GM21619 (cell line): ENCODE measurements at regions not wholly inside any gene's neighbourhood (a gene's known extent, or its start where the extent isn't known, plus 50 kb on each side); places are given as distances from the start of the nearest gene placed in this dataset.

Experiments used
- ATAC-seq: cut with Tn5 transposase; IDR thresholded peaks from one replicate; pipeline ENCODE4 v1.9.1; 2021; ENCODE audit not compliant: unreplicated experiment

GRCh38 chr2:236862961-236863728 is 222.5 kb upstream of the COPS8 start:
- peak; percentile 94 for ATAC-seq

GRCh38 chr2:236863729-236864126 is 222.0 kb upstream of the COPS8 start:
- no peak for ATAC-seq

DNA sequence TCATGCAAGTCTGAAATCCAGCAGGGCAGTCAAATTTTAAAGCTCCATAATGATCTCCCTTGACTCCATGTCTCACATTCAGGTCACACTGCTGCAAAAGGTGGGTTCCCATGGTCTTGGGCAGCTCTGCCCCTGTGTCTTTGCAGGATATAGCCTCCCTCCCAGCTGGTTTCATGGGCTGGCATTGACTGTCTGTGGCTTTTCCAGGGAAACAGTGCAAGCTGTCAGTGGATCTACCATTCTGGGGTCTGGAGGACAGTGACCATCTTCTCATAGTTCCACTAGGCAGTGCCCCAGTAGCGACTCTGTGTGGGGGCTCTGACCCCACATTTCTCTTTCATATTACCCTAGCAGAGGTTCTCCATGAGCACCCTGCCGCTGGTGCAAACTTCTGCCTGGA is 220.6 kb upstream of the COPS8 start:
- ATAC-seq, result no peak

DNA sequence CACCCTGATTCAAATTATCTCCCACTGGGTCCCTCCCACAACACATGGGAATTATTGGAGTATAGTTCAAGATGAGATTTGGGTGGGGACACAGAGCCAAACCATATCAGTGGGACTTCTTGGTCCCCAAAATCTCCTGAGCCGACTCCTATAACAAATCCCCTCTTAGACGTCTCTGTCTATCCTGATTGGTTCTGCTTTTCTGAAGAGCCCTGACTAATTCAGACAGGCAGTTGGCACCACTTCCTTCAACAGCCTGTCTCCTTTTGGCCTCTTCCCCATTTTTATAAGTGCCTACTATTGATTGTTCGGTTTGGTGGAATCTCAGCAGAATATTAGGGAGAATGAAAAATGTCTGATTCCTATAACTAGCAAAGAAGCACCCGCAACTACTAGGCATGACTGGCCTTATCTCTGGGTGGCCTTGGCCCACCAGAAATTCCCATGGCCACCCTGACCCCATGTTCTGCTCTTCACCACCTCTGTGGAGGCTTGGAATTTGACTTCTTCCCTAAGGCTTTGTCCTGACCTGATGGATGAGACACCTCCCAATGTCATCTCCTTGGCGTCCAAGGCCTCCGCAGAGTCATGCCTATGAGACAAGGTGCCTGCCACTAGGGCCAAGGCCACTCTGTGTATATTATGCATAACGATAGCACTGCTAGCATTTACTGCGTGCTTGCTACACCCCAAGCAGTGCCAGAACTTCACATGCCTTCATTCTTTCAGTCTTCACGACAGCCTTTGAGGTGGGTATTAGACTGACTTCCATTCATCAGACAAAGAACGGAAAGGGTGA is 218.9 kb upstream of the COPS8 start:
- no peak for ATAC-seq

DNA sequence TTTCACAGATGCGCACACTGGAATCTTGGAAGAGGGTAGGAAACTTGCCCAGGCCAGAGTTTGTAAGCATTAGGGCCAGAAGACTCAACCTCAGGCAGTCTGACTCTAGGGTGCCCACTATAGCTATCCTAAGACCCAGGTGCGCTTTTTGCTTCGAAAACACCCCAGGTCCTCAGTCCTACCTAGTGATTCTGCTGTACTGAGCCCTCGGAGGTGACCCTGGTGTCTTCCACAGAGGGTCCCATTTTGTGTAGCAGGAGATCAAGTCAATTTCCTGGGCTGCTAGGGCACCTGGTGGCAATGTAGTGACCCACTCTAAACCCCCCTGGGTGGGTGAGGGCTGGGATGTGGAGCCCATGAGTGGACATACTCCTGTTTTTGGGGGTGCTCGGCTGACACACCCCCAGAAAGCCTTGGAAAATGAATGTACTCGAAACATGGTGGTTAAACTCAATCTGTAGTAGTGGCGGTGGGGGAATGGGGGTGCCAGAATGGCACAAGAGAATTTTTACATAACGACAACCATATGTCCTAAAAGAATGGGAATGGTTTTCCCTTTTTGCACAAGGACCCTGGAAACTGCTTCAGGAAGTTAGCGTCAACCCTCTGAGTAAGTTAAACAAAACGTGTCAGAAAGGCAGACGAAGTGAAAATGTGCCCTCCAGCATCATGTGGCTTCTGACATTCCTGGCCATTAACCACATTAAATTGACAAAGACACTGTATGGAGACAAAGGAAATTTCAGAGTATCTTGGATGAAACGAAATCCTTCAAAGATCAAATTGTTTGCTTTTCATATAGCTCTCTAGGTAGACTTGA is 218.0 kb upstream of the COPS8 start:
- no peak for ATAC-seq

DNA sequence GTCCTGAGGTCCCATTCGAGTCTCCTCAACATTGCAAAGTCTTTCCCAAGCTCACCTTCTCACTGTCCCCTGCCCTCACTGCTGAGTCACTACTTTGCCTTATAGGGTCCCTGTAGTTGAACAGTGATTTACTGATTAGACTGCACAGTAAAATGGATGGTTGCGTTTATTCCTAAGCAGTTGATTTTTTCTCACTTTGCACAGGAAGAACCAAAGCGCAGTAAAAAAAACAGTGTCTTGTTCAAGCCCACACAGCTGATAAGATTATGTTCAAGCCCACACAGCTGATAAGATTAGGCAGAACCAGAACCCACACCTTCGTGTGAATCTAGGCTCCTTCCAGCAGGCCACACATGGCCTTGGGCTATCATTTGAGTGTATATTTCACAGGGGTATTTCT is 215.3 kb upstream of the COPS8 start:
- ATAC-seq, result no peak

- ATAC-seq, result peak; percentile 75
These were observed 214.1 kb upstream of the COPS8 start for GRCh38 chr2:236871500-236872001.

DNA sequence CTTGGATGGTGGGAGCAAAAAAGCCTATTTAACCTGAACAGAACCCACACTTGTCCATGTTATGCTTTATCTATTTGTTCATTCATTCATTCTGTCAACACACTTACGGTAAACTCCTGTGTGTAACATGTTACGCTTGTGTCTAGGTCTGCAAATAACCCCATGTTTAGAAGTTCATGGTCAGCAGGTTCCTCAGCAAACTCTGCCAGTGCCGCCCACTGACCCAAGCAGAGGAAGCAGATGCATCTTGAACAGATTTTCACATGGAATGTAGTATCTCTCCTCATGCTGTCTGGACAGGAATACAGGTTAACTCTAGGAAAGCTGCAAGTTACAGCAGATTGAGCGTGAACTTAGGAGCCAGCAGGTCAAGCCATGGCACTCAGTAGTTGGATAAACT is 213.7 kb upstream of the COPS8 start:
- ATAC-seq, result no peak

DNA sequence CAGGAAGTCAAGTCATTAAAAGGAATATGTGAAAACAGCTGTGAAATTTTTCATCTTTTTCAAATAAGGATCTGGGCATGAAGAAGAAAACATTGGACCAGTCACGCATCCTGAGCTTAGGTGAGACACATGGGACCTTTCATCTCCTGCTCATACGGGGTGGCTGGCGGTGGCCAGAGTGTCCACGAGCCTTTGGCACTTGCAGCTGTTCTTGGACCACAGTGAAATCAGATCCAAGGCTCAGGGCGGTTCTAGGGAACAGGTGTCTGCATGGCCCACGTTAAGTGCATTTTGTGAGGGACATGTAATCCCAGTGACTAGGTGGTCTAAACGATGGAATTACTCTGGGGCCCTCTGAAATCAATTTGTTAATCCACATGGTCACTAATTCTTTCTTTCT is 212.7 kb upstream of the COPS8 start:
- ATAC-seq, result no peak

DNA sequence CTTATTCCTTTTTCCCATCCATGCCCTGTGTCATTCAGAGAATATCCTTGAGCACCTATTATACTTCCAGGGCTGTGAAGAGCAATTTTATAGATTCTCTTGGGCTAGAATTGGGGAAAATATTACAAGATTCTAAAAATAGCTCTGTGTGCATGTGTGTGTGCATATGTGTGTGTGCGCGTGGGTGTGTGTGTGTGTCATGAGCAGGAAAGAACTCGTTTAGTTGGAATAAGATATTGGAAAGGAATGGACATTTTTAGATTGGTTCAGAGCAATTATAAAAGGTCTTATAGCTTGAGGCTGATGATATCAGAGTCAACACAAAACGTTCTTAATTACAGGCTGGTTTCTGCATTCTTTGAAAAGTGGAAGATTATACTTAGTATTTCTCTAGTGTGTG is 212.1 kb upstream of the COPS8 start:
- ATAC-seq, result no peak

GRCh38 chr2:236874866-236875481 is 210.7 kb upstream of the COPS8 start:
- no peak for ATAC-seq

DNA sequence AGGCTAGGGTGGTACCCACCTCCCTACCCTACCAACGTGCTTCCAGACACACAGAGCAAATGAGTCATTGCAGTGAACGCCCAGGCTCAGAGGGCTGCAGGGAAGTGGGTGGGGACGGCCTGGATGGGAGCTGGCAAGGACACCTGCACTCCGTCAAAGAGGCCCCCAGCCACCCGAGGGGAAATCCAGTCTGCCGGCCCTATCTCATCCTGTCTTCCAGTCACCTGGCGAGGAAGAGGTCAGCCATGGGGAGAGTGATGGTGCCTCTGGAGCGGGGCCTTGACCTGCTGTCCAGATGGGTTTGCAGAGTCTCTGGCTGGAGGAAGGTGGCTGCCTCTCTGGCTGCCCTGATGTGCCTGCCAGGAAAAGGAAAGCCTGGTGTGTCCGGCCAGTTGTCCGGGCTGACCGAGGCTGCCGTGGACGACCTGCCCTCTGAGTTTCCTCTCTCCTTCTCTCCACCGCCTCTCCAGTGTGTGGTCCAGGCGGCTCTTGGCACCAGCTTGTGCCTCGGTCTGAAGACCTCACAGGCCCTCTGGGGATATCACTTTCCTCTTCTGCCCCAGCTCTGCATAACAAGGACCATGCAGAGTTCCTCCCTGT is 209.7 kb upstream of the COPS8 start:
- ATAC-seq, result no peak

DNA sequence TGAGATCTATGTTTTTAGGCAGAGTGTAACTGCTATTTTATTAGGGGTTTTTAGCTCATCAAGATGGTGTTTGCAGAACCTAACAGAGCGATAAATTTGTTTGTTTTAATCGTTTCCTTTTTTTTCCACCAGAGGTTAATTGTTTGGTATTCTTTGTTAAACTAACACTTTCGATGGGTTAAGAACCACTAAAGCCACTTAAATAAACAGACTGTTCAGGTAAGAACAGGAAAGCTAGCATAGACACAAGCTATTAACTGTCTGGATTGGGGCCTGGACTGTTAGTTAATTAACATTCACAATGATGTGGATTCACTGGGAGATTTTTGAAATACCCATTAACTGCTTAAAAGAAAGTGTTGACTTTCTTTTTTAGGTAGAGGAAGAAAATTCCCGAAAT is 209.0 kb upstream of the COPS8 start:
- no peak for ATAC-seq

- ATAC-seq, result no peak
These were observed 207.7 kb upstream of the COPS8 start for GRCh38 chr2:236877972-236878371.

DNA sequence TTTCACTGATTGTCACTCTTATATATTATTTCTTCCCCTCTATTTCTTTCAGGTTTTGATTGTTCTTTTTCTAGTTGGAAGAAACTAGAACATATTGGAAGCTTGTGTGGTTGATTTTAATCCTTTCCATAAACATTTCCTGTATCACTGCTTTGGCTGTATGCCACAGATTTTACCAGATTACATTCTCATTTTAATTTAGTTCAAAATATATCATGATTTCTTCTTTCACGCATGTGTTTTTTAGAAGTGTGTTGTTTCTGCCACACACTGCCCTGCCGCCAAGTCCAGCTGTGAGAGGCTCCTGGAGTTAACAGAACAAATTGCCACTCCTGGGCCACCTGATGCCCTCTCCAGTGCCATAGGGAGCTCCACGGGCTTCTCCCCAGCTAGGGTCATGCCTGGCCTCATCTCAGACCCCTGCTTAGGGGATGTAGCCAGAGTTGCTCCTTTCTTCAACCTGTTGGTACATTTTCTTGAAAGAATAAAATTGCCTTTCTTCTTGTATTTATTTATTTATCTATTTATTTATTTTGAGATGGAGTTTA is 206.2 kb upstream of the COPS8 start:
- no peak for ATAC-seq

DNA sequence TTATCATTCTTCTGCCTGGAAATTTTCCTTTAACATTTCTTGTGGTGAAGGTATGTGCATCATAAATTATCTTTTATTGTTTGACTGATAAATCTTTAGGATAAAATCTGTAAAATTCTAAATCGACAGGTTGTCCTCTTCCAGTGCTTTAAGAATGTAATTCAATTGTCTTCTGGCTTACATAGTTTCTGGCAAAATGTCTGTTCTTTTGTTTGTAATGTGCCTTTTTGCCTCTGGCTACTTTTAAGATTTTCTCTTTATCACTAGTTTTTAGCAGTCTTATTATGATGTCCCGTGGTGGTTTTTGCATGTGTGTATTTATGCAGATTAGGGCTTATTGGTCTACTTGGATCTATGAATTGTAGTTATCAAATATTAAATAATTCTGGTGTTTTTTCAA is 203.6 kb upstream of the COPS8 start:
- ATAC-seq, result no peak

GRCh38 chr2:236882930-236883329 is 202.8 kb upstream of the COPS8 start:
- ATAC-seq, result no peak

DNA sequence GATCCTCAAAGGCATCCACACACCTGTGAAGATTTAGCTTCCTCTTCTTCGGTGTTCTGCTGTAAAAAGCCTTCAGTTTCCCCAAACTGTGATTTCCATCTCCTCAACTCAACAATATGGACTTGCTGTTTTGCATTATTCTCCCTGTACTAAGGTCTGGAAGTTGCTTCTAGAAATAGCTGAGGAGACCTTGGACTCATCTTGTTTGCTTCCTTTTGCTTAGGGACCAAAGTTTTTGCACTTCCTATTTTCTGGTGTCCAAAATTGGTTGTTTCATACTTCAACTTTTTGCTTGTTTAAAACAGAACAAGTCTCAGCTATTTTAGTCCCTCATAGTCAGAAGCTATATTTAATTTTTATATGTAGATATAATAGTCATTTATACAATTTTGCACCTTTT is 201.9 kb upstream of the COPS8 start:
- ATAC-seq, result no peak

- no peak for ATAC-seq
These were observed 201.0 kb upstream of the COPS8 start for GRCh38 chr2:236884569-236885175.

- no peak for ATAC-seq
These were observed 199.2 kb upstream of the COPS8 start for GRCh38 chr2:236886456-236886855.
